ENCODE measurements at regions not wholly inside any gene's neighbourhood (a gene's known extent, or its start where the extent isn't known, plus 50 kb on each side); places are given as distances from the start of the nearest gene placed in this dataset.

- TF ChIP-seq, protein P1, sequence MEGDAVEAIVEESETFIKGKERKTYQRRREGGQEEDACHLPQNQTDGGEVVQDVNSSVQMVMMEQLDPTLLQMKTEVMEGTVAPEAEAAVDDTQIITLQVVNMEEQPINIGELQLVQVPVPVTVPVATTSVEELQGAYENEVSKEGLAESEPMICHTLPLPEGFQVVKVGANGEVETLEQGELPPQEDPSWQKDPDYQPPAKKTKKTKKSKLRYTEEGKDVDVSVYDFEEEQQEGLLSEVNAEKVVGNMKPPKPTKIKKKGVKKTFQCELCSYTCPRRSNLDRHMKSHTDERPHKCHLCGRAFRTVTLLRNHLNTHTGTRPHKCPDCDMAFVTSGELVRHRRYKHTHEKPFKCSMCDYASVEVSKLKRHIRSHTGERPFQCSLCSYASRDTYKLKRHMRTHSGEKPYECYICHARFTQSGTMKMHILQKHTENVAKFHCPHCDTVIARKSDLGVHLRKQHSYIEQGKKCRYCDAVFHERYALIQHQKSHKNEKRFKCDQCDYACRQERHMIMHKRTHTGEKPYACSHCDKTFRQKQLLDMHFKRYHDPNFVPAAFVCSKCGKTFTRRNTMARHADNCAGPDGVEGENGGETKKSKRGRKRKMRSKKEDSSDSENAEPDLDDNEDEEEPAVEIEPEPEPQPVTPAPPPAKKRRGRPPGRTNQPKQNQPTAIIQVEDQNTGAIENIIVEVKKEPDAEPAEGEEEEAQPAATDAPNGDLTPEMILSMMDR (IDR thresholded peaks at IDR 0.05) = no peak
- no peak for TF ChIP-seq POLR2A (IDR thresholded peaks at IDR 0.05)
These were observed 309.9 kb downstream of the DHX15 start for GRCh38 chr4:24274381-24274941.
